ENCODE measurements at regions not wholly inside any gene's neighbourhood (a gene's known extent, or its start where the extent isn't known, plus 50 kb on each side); places are given as distances from the start of the nearest gene placed in this dataset.

GRCh38 chr2:35960596-35960995, 395.0 kb upstream of the CRIM1 start:
- no peak for TF ChIP-seq POLR2A (IDR thresholded peaks at IDR 0.05)
- TF ChIP-seq CTCF (IDR thresholded peaks at IDR 0.05) = no peak
- no peak for TF ChIP-seq EP300 (IDR thresholded peaks at IDR 0.05)
- TF ChIP-seq POLR2AphosphoS5 (IDR thresholded peaks at IDR 0.05) = no peak
